ENCODE measurements at regions not wholly inside any gene's neighbourhood (a gene's known extent, or its start where the extent isn't known, plus 50 kb on each side); places are given as distances from the start of the nearest gene placed in this dataset.

- DNase-seq (ENCODE audit: low spot score): no peak
Measured at GRCh38 chr2:126599062-126599461, 56.9 kb upstream of the GYPC start.

DNA sequence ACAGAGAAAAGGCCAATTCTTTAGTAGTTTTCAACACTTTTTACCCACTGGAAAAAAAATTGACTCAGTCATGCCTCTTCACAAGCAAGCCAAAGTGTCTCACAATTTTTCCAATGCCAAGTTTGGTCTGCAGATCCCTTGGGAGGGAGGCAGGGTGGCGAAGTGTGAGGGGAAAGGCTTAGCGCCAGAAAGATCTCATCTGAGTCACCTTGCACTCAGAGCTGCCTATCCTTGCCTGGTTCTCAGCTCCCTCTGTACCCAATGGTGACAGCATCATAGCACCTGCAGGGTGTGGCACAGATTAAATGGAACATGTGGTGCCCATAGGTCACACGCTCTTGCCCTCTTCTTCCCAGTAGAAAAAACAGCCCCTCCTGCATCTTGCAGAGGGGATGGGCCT is 55.2 kb upstream of the GYPC start:
- no peak for DNase-seq (ENCODE audit: low spot score)

- no peak for DNase-seq (ENCODE audit: low spot score)
Measured at GRCh38 chr2:126602334-126602733, 53.6 kb upstream of the GYPC start.

All from HuH-7.5 (cell line).